ENCODE measurements at regions not wholly inside any gene's neighbourhood (a gene's known extent, or its start where the extent isn't known, plus 50 kb on each side); places are given as distances from the start of the nearest gene placed in this dataset.

- intact Hi-C loops (cut with micrococcal nuclease), result no loop called here
- Histone ChIP-seq H3K27ac (ENCODE audit: extremely low read depth, low read depth, low read length) (no peak overlapping the region), H3K4me1 (replicated peaks in 1 of 2; ENCODE audit: control insufficient read depth in 2 of 2, insufficient read depth in 2 of 2, low read length in 2 of 2) (no peaks in the 10 kb centered on the region), H3K9me3 (replicated peaks; ENCODE audit: control insufficient read depth, insufficient read depth, low read depth, low read length) (no peaks in the 10 kb centered on the region), H3K79me2 (ENCODE audit: control insufficient read depth, insufficient read depth, low read length) (no peaks in the 10 kb centered on the region), H3K27me3 (ENCODE audit: control insufficient read depth in 2 of 2, insufficient read depth in 2 of 2, low read length in 2 of 2) (no peaks in the 10 kb centered on the region), H3K36me3 (ENCODE audit: control insufficient read depth, insufficient read depth, low read length) (no peaks in the 10 kb centered on the region), H3K9me1 (ENCODE audit: control insufficient read depth, insufficient read depth, low read length) (no peaks in the 10 kb centered on the region), H3K4me2 (ENCODE audit: insufficient read depth, low read length) (no peak overlapping the region), H2AFZ (ENCODE audit: low read depth, low read length) (no peak overlapping the region), H3K9ac (ENCODE audit: insufficient read depth in 1 of 2, low read depth in 2 of 2, low read length in 2 of 2) (no peak overlapping the region), H4K20me1 (replicated peaks; ENCODE audit: control insufficient read depth, insufficient read depth, low read length) (no peaks in the 10 kb centered on the region), H3K4me3 (no peak overlapping the region)
- in situ Hi-C loops (cut with MboI), result no loop called here
- FAIRE-seq (no peak), DNase-seq (ENCODE audit: extremely low read depth in 1 of 4, low spot score in 3 of 4) (no peak), ATAC-seq (no peak)
- ChIA-PET POLR2A (no interaction called here), CTCF (ENCODE audit: low intra/inter-chr PET ratio) (no interaction called here)
- BruUV-seq (replicated peaks), result no TSS peak
- TF ChIP-seq ZBTB34 (CRISPR knock-in tag; IDR thresholded peaks at IDR 0.05), result no peak
- TF ChIP-seq PHF20 (IDR thresholded peaks at IDR 0.05; ENCODE audit: partially characterized antibody), result no peak
- no peak for TF ChIP-seq PHF8 (IDR thresholded peaks at IDR 0.05; ENCODE audit: borderline replicate concordance, low read length)
- no peak for TF ChIP-seq ZC3H8 (IDR thresholded peaks at IDR 0.05)
- TF ChIP-seq E2F1 (CRISPR knock-in tag; IDR thresholded peaks at IDR 0.05), result no peak
- no peak for TF ChIP-seq ATF4 (CRISPR knock-in tag; IDR thresholded peaks at IDR 0.05)
- TF ChIP-seq NFE2 (IDR thresholded peaks at IDR 0.05; ENCODE audit: low read depth), result no peak
- no peak for TF ChIP-seq NCOA1 (IDR thresholded peaks at IDR 0.05; ENCODE audit: low read depth)
- WGBS (ENCODE audit: insufficient coverage, low coverage, missing lambda C conversion rate), result 0% methylated on average over 1 of the region's 1 CpG
These were observed 172.4 kb upstream of the KCNH7 start for GRCh38 chr2:163011000-163011399.
